Inferior parietal cortex (tissue), 1 donor: ENCODE measurements at regions not wholly inside any gene's neighbourhood (a gene's known extent, or its start where the extent isn't known, plus 50 kb on each side); places are given as distances from the start of the nearest gene placed in this dataset.
"Not testable (repeated sequence)": the region's sequence is repeated elsewhere in the genome, so short reads cannot be mapped to it uniquely, and the experiment has no call there.

Source experiments
- DNase-seq: peaks from one replicate; pipeline ENCODE4 v3.0.0-alpha.2; 2016; ENCODE audit errors: extremely low spot score

DNA sequence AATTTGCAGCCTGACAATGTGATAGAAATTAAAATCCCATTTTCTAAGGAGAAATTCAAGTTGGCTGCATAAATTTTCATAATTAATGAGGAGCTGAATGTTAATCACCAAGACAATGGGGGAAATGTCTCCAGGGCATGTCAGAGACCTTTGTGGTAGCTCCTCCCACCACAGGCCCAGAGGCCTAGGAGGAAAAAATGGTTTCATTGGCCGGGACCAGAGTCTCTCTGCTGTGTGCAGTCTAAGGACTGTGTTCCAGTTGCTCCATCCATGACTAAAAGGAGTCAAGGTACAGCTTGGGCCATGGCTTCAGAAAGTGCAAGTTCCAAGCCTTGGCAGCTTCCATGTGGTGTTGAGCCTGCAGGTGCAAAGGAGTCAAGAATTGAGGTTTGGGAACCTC lies 187.6 kb upstream of the FRG1 start:
- not testable (repeated sequence) for DNase-seq

DNA sequence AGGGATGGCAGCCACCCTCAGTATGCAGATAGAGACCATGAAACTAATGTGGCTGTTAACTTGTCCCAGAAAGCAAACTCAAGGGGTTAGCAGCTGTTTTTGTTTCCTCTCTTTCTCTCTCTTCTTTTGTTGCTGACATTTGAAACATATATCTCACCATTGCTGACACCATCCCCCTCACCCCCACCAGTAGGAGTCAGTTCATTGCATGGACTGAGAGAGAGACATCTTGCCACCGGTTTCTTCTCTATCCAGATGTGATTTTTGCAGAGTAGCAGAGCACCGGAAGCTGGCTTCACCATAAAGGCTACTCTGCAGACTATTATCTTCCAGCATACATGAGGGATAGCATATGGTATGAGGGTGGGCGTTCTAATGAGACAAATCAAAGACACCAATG lies 177.1 kb upstream of the FRG1 start:
- no peak for DNase-seq

DNA sequence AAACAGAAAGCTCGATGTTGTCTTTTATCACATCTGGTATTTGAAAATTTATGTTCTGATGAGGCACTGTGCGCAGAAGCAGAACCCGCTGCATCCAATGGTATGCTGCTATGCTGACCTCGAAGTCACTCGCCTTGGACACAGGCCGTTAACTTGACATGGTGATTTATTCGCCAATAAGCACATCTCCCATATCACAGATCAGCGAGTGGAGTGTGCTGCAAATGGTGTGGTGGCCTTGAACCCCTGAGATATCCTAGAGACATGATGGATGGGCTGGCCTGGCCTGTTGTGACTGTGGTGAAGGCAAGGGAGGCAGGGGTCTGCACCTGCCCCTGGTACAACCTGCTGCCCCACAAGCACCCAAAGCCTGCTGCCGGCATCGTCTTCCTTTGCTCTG lies 175.4 kb upstream of the FRG1 start:
- no peak for DNase-seq

- DNase-seq: no peak
Observed at GRCh38 chr4:189765736-189766135, 174.9 kb upstream of the FRG1 start.

DNA sequence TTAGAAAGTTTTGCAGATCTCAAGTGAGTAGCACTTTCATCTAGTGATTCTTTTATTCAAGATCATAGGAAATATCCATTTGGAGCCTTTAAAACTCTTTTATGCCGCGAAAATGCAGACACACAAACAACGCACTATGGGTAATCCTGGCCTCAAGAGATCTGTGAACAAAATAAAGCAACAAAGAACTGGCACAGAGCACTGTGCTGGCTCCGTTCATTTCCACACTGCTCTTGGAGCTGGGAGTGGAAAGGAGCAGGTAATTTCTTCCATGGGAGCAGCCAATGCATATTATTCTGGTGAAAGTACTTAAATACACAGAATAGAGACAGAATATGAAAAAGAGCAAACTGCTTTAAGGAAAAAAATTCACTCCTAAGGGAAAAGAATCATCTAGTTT lies 172.7 kb upstream of the FRG1 start:
- DNase-seq: no peak

DNA sequence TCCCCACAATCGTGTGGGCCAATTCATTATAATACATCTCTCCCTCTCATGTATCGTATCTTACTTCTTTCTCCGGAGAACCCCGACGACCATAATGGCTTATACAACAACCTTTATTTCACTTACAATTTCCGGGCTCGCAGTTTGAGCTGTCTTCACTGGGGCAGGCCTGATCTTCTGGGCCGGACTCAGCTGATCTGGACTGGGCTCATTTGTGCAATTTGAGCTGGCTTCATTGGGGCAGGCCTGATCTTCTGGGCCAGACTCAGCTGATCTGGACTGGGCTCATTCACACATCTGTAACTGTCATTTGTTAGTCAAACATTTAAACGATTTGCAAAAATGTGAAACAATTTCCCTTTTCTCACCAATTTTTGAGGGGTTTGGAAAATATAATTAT lies 171.5 kb upstream of the FRG1 start:
- DNase-seq: no peak

- no peak for DNase-seq
Observed at GRCh38 chr4:189771696-189772361, 168.8 kb upstream of the FRG1 start.

GRCh38 chr4:189773909-189774308 lies 166.8 kb upstream of the FRG1 start:
- no peak for DNase-seq

- DNase-seq: no peak
Observed at GRCh38 chr4:189779281-189779980, 161.2 kb upstream of the FRG1 start.

DNA sequence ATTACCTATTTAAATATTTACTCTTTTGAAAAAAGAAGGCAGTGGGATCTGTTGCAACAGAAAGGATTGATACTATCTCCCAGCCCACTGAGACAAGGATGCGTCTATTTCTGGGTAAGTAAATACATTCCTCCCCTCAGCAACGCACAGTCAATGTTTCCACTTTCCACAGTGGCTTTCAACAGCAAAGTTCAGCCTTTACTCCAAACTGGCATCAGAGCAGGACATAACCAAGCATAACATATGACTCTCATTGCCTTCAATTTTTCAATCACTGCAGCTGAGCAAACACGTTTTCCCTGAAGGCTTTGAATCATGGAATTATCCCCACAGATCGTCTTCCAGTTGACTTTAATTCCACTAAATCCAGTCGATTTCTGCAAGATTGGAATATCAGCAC lies 160.3 kb upstream of the FRG1 start:
- DNase-seq: no peak

DNA sequence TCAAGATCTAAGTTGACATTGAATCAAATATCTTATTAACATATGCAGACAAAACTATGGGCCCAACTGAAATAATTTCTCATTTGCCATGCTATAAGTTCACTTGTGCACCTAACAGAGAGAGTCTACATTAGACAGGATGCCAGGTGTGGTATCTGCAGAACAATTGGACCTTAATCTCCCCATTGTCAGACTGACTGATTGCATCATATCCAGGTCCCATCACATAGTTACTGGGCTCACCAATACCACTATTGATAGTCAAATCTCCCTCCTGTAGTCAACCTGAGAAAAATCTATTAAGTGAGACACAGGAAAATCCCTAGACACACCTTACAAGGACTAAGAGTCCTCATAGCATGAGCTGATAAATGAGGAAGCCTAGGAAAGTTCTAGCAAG lies 156.0 kb upstream of the FRG1 start:
- no peak for DNase-seq

DNA sequence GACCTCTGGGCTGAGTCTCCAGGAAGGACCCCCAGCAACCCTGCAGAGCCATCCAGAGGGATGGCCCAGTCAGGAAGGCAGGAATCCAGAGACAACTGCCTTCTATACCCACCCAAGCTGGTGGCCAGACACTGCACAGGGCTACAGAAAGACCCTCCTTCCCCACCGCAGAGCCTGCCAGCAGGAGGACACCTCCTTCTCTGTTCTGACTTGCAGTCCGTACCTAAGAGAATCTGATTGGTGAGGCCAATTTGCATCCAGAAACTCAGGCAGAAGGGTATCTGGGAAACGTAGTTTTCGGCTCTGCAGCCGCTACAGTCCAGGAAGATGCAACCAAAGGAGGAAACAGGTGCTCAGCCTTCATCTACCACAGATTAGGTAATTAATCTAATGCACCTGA lies 155.4 kb upstream of the FRG1 start:
- DNase-seq: no peak

GRCh38 chr4:189786447-189786846 lies 154.2 kb upstream of the FRG1 start:
- DNase-seq: no peak

- no peak for DNase-seq
Observed at GRCh38 chr4:189787216-189788031, 153.2 kb upstream of the FRG1 start.

DNA sequence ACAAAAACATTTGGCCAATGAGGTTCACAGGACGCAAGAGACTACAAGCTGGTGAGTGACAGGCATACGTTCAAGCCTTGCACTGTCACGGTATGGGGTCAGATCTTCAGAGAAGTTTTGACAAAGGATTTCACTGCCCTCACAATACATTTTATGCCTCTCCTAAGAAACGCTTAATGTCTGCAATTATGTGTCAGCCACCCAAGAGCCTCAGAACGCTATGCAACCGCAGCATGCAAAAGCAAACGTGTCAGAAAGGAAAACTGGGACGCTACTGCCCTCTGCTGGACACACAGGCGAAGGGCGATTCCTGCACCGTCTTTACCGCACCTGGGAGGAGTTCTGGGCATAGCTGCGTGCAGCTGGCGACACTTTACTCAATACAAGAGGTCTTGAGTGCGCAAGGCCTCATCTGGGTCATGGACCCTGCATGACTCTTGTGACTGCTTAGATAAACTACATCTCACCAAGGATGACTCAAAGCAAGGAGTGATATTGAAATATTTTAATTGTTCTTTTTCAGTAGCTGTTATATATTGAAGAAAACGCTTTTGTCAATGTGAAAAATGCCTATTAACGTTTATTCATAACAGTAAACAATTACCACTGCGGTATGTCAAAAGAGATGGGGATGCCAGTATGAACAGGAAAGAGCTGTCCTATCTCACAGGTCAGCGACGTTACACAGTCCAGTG lies 147.6 kb upstream of the FRG1 start:
- DNase-seq: peak; percentile 90

DNA sequence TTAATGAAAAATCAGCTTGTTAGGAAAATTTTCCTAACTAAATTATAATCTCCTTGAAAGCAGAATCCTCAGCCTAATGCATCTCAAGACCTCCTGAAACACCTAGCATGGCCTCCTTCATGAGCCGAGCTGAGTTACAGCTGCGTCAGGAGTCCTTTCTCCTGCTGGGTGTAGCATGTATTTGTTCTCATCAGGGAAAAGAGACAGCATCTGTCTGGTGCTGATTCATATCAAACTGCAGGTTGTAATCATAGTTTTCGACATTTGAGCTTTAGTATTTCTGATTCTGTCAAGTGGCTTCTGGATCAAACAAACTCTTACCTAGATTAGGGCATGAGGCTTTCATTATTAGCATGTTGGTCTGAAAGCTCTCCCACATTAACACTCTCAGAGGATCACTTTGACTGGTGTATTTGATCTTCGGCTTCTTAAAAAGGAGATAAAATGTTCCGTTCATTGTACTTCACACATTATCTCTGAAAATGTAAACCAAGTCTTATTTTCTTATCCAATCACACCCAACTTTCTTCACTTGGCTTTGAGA lies 140.1 kb upstream of the FRG1 start:
- no peak for DNase-seq

GRCh38 chr4:189802884-189803283 lies 137.8 kb upstream of the FRG1 start:
- no peak for DNase-seq

DNA sequence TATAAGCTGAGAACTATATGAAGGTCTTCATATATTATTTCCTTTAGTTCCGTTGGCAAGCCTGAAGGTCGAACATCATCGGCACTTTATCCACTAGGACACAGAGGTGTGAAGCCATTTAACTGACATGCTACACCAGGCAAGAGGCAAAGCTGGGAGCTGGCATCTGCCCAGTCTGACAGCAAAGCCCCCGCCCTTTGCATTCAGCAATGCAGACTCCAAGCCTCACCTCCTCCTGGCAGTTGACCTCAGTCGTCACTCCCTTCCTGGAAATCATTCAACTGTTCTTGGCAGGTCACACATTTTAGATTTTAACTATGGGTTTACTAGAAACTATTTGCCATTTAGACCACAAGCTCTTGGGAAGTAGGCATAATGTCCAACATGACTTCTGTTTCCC lies 135.8 kb upstream of the FRG1 start:
- no peak for DNase-seq

- no peak for DNase-seq
Observed at GRCh38 chr4:189806506-189806905, 134.2 kb upstream of the FRG1 start.

DNA sequence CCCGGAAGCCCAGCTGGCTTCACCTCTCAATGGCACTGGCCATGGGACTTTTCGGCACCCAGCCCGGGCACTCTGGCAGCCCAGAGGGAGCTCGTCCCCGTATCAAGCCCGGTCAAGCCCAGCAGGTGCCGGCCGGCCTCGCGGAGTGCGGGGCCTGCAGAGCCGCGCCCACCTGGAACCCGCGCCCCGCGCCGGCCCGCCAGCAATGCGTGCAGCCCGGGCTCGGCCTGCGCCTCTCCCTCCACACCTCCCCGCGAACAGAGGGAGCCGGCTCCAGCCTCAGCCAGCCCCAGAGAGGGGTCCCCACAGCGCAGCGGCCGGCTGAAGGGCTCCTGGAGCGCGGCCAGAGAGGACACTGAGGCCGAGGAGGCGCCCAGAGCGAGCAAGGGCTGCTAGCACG lies 133.6 kb upstream of the FRG1 start:
- no peak for DNase-seq

- DNase-seq: no peak
Observed at GRCh38 chr4:189809241-189809735, 131.4 kb upstream of the FRG1 start.

DNA sequence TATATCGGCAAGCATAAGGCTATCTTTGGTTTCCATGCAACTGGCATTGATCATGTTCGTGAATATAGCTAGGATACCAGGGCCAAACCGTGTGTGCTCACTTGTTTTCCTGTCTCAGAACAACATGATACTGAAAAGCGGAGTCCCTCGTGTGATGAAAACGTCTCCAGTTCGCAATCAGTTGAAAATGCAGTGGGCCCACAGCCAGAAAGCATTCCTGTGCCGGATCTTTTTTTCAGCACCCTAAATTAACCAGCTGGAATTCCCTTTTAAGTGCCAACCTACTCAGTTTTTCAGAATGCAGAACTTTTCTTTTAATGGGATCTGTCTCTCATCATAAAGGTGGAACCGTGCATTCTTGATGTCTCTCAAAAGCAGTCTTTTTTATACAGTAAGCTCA lies 130.8 kb upstream of the FRG1 start:
- DNase-seq: no peak
